Panc1 (cell line): ENCODE measurements at regions not wholly inside any gene's neighbourhood (a gene's known extent, or its start where the extent isn't known, plus 50 kb on each side); places are given as distances from the start of the nearest gene placed in this dataset.

Source experiments
- ATAC-seq: fragments of 200-7000 bp; cut with Tn5 transposase; 2 replicates; pipeline ENCODE4 v1.9.1; 2020; ENCODE audit warnings: mild to moderate bottlenecking, moderate library complexity
- BruUV-seq: library from RNA; stranded (reverse); fragments of 400-500 nt; replicated peaks from 2 replicates; lab custom pipeline; 2021; lab: Mats Ljungman, UMichigan
- CTCF ChIA-PET: fragments of 300-600 bp; sonication (Branson Sonifier 250); formaldehyde crosslinking; loops from one replicate; lab custom pipeline; 2022; ENCODE audit warnings: antibody characterized with exemption; lab: Charles Lee
- POLR2A ChIA-PET: fragments of 300-600 bp; sonication (Branson Sonifier 250); formaldehyde crosslinking; loops from one replicate; lab custom pipeline; 2022; ENCODE audit warnings: antibody characterized with exemption; lab: Charles Lee
- DNase-seq: peaks from one replicate; pipeline ENCODE4 v3.0.0-alpha.2; 2010; ENCODE audit warnings: low read depth, low spot score
- H3K27ac ChIP-seq: 2 replicates; pipeline ENCODE4 v1.5.1; 2011; ENCODE audit warnings: mild to moderate bottlenecking, low read length, inconsistent platforms
- H3K27me3 ChIP-seq: fragments of 200-500 bp; sonication (Bioruptor generic); 2 replicates; pipeline ENCODE4 v1.6.0; 2014; ENCODE audit warnings: low read length, inconsistent platforms; ENCODE audit not compliant: control insufficient read depth, insufficient read depth
- H3K36me3 ChIP-seq: fragments of 200-500 bp; sonication (Bioruptor generic); 2 replicates; pipeline ENCODE4 v1.5.1; 2014; ENCODE audit warnings: inconsistent platforms, mild to moderate bottlenecking, low read length, moderate library complexity; ENCODE audit not compliant: control insufficient read depth, insufficient read depth
- H3K4me1 ChIP-seq: 2 replicates; pipeline ENCODE4 v1.5.1; 2011; ENCODE audit warnings: inconsistent platforms, mild to moderate bottlenecking, low read length, moderate library complexity; ENCODE audit not compliant: control insufficient read depth, insufficient read depth
- H3K4me3 ChIP-seq, 2 experiments: 2 replicates each; pipeline ENCODE4 v1.5.1; 2011 to 2012; ENCODE audit warnings: low read depth in 2 of 2, low read length in 2 of 2, mild to moderate bottlenecking in 2 of 2, inconsistent platforms in 1 of 2, moderate library complexity in 1 of 2
- H3K9me3 ChIP-seq: fragments of 200-500 bp; sonication (Bioruptor generic); 2 replicates; pipeline ENCODE4 v1.5.1; 2014; ENCODE audit warnings: low read depth, mild to moderate bottlenecking, inconsistent platforms, low read length, moderate library complexity; ENCODE audit not compliant: control insufficient read depth, insufficient read depth
- CTCF ChIP-seq: fragments of 450-650 bp; IDR thresholded peaks from 2 replicates; pipeline ENCODE4 v1.5.1; 2017; ENCODE audit warnings: mild to moderate bottlenecking
- POLR2AphosphoS5 ChIP-seq: IDR thresholded peaks from 2 replicates; pipeline ENCODE4 v1.6.1; 2012; ENCODE audit warnings: mild to moderate bottlenecking, low read depth, low read length, moderate library complexity
- SIN3A ChIP-seq: IDR thresholded peaks from 2 replicates; pipeline ENCODE4 v1.6.1; 2012; ENCODE audit warnings: low read depth, mild to moderate bottlenecking, low read length, moderate library complexity, borderline replicate concordance; ENCODE audit not compliant: insufficient read depth
- TCF7L2 ChIP-seq: IDR thresholded peaks from 2 replicates; pipeline ENCODE4 v1.6.1; 2011; ENCODE audit warnings: mild to moderate bottlenecking, low read depth, low read length, inconsistent platforms
- in situ Hi-C: cut with HindIII; loops from 2 replicates; pipeline ENCODE4 v1.10.0; 2016; ENCODE audit warnings: low sequenced_read_pairs, low pct_unique_long_range_greater_than_20kb
- intact Hi-C: fragments of 100-400 bp; cut with micrococcal nuclease; formaldehyde crosslinking; loops from one replicate; pipeline ENCODE4 v1.10.0; 2022; ENCODE audit not compliant: unreplicated experiment
- TF ChIP-seq, protein P1 (sequence below), 2 experiments: IDR thresholded peaks; 2 replicates each; pipeline ENCODE4 v1.6.1; 2011 to 2012; ENCODE audit warnings: low read depth in 2 of 2, control low read depth in 1 of 2, low read length in 1 of 2, mild to moderate bottlenecking in 1 of 2, moderate library complexity in 1 of 2; ENCODE audit not compliant: insufficient read depth in 1 of 2

DNA sequence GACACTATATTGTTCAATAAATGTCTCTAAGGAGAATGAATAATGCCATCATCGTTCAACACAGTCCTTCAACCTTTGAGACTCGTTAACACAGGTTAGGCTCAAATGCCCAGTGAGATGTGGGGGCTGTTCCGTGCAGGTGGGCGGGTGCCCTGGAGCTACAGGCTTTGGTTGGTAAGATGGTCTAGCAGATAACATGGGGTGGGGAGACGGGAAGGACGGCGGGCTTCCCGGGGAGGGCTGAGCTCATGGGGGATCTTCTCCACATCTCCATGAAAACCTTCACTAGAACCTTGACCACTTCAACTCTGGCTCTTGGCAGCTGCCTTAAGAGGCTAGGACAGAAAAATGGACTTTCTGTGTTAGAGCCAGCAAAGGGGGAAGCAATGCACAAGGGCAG is 134.1 kb upstream of the TCERG1L start:
- Histone ChIP-seq H3K4me1 (no peaks in the 10 kb centered on the region), H3K4me3 (no peak overlapping the region), H3K27ac (no peak overlapping the region), H3K27me3 (peaks cover 17% of the 10 kb centered on the region), H3K9me3 (no peaks in the 10 kb centered on the region), H3K36me3 (no peaks in the 10 kb centered on the region)
- POLR2A ChIA-PET: no interaction called here
- ATAC-seq (no peak), DNase-seq (no peak)
- in situ Hi-C loops: no loop called here
- TF ChIP-seq CTCF: no peak
- TF ChIP-seq POLR2AphosphoS5: no peak
- no peak for TF ChIP-seq TCF7L2
- TF ChIP-seq, protein P1, sequence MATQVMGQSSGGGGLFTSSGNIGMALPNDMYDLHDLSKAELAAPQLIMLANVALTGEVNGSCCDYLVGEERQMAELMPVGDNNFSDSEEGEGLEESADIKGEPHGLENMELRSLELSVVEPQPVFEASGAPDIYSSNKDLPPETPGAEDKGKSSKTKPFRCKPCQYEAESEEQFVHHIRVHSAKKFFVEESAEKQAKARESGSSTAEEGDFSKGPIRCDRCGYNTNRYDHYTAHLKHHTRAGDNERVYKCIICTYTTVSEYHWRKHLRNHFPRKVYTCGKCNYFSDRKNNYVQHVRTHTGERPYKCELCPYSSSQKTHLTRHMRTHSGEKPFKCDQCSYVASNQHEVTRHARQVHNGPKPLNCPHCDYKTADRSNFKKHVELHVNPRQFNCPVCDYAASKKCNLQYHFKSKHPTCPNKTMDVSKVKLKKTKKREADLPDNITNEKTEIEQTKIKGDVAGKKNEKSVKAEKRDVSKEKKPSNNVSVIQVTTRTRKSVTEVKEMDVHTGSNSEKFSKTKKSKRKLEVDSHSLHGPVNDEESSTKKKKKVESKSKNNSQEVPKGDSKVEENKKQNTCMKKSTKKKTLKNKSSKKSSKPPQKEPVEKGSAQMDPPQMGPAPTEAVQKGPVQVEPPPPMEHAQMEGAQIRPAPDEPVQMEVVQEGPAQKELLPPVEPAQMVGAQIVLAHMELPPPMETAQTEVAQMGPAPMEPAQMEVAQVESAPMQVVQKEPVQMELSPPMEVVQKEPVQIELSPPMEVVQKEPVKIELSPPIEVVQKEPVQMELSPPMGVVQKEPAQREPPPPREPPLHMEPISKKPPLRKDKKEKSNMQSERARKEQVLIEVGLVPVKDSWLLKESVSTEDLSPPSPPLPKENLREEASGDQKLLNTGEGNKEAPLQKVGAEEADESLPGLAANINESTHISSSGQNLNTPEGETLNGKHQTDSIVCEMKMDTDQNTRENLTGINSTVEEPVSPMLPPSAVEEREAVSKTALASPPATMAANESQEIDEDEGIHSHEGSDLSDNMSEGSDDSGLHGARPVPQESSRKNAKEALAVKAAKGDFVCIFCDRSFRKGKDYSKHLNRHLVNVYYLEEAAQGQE (IDR thresholded peaks at IDR 0.05; ENCODE audit: insufficient read depth in 1 of 2, low read depth in 2 of 2, low read length in 1 of 2): no peak
- TF ChIP-seq SIN3A: no peak
- intact Hi-C loops: no loop called here
- CTCF ChIA-PET: no interaction called here
- no TSS peak for BruUV-seq

- no peak for DNase-seq
- ATAC-seq: no peak
- no peaks in the 10 kb centered on the region for H3K4me1 ChIP-seq
- H3K4me3 ChIP-seq: no peak overlapping the region
- intact Hi-C loops (no loop called here), in situ Hi-C loops (no loop called here)
- ChIA-PET POLR2A (no interaction called here), CTCF (no interaction called here)
- no peak overlapping the region for H3K27ac ChIP-seq
- peaks cover 17% of the 10 kb centered on the region for H3K27me3 ChIP-seq
- H3K9me3 ChIP-seq: no peaks in the 10 kb centered on the region
- no TSS peak for BruUV-seq
- TF ChIP-seq SIN3A (no peak), CTCF (no peak), POLR2AphosphoS5 (no peak), TCF7L2 (no peak)
- TF ChIP-seq, protein P1 (IDR thresholded peaks at IDR 0.05; ENCODE audit: insufficient read depth in 1 of 2, low read depth in 2 of 2, low read length in 1 of 2): no peak
- no peaks in the 10 kb centered on the region for H3K36me3 ChIP-seq
These were observed 134.7 kb upstream of the TCERG1L start for GRCh38 chr10:131446171-131446570.
